HG03378 (cell line): ENCODE measurements at regions not wholly inside any gene's neighbourhood (a gene's known extent, or its start where the extent isn't known, plus 50 kb on each side); places are given as distances from the start of the nearest gene placed in this dataset.
"Not testable (repeated sequence)": the region's sequence is repeated elsewhere in the genome, so short reads cannot be mapped to it uniquely, and the experiment has no call there.

ENCODE experiments used
- ATAC-seq: cut with Tn5 transposase; IDR thresholded peaks from one replicate; pipeline ENCODE4 v1.9.1; 2021; ENCODE audit warnings: mild to moderate bottlenecking, moderate library complexity; ENCODE audit not compliant: unreplicated experiment

GRCh38 chr6:112920994-112921393, 573.9 kb downstream of the RFPL4B start:
- no peak for ATAC-seq

- ATAC-seq: no peak
Observed at GRCh38 chr6:112923940-112924587, 576.9 kb downstream of the RFPL4B start.

DNA sequence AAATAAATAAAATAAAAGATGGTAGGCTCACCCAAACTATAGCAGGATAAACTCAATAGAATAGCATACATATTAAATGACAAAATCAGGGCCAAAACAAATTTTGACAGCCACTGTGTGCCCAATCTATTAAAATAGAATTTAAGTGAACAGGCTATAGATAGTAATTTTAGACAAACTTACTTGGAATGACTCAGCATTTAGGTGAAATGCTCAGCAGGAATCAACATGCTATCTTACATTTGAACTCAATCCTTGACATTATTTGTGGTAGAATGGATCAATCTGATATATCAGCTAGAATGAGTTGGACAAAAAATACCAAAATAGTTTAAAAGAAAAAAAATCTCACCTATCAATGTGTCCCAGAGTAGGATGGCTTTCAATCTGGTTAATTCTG, 578.6 kb downstream of the RFPL4B start:
- ATAC-seq: no peak

- no peak for ATAC-seq
Observed at GRCh38 chr6:112927641-112928320, 580.7 kb downstream of the RFPL4B start.

GRCh38 chr6:112929641-112930040, 582.5 kb downstream of the RFPL4B start:
- ATAC-seq: no peak

DNA sequence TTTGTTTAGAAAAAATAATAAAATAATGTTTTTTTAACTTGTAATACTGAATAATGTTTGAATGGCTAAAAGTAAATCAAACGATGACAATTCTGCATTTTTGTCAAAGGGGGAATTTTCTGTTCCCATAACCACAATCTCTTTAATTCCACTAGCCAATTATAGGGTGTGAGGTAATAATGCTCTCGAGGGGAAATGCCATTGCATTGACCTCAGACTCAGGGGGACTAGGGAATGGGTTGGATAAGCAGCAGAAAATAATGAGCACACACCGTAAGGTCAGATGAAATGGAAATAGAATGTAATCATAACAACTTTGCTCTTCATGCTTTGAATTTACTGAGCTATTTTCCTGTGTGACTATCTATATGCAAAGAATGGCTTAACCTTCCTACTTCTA, 584.7 kb downstream of the RFPL4B start:
- ATAC-seq: no peak

DNA sequence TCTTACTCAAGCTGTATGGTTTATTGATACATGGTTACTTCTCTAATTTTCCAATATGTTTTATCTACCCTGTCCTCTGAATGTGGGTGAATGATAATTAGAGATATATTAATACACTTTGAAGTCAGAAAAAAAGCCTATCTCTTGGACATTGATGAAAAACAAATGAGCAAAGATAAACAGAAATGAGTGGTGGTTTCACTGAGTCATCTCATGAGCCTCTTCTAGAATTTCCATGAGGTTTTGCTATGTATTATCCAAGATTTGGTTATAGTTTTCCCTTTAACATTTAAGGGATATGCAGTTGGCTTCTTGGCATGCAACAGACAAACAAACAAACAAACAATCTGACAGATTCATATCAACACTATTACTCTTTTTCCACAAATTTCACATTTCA, 586.8 kb downstream of the RFPL4B start:
- no peak for ATAC-seq

DNA sequence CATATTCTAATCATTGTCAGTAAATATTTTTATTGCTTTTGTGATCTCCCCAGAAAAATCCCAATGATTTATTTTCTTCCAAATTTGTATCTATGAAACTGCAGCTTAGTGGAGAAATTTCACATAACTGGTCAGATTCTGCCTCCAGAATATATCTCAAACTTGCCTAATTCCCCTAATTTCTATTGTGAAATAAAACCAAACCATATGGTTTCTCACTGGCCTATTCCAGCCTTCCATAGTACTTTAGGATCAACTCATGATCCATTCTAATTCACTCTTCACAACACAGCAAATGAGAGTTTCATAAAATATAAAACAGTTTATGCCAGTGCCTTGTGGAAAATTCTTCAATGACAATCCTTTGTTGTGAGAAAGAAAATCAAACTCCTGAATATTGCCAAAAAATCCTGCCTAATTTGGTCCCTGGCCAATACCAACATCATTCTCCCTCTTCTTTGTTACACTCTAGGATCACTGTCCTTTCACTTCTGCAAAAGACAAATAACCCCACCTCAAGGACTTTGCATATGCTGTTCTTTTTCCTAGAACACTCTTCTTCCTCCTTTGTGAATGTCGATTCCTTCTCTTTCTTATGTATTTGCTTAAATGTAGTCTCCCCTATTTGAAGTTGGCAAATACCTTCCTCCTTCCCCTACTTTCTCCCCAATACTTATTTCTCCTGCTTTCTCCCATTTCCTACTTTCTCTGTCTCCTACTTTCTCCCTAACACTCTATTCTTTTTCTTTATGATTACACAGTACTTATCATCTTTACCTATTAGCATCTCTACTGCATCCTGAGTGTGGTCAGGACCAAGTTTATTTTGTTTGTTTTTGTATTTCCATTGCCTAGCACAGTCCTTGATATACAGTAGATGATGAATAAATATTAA, 587.5 kb downstream of the RFPL4B start:
- ATAC-seq: no peak

DNA sequence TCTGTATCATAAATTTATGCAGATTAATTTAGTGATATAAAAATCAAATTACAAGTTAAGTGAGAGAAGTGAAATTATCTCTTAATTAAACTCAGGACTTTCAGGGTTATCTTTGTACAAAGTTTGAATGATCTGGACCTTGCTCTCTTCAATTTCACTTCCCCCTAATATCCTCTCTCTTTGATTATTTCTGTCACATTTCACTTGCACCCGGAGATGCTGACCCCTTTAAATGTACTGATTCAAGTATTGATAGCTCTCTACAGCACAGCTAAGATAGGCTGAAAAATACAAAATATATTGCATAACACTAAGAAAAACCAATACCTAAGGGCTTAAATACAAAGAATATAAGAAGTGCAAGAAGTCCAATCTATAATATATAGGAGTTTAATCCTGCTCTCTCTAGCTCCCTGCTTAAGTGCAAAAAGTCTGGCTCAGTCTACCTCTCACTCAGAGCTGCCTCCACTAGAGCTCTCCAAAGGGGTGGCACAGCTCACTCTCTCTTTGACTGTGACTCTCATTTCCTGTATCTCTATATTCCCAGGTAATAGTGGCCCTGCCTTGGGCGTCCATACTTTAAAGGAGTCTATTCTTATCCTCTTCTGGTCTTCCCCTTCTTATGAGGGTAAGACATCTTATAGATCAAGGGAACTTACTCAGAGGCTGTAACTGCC, 588.4 kb downstream of the RFPL4B start:
- no peak for ATAC-seq

DNA sequence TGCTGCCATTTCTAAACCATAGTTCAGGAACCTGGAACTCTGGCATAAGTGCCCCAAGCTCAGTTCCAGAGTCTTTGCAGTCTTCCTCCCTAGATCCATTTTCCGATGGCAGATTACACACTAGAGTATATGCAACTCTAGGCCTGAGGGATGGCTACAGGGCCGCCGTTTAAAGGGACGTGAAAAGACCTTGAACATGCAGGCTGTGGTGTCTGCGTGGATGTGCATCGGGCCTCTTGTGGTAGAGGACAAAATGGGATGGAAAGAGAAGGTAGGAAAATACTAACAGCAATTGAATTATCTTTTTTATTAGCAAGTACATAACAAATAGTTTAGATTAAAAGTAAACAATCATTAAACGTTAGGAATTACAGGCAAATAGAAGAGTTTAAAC, 588.9 kb downstream of the RFPL4B start:
- ATAC-seq: no peak

DNA sequence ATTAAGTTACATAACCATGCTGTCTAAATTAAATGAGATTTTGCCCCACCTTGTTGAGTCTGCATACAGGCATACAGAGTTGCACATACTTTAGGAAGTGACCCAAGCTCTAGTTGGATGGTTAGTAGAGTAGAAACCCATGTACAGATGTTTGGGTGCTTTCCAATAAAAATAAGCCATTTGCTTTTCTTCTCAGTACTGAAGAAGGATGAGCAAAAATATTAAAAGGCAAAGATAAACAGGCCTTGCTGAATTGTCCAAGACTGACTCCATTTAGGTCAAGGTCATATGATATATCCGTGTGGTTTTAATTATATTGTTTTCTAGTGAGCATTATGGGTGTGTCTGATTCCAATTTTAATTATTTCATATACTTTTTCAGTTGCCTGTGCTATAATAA, 589.4 kb downstream of the RFPL4B start:
- ATAC-seq: no peak

DNA sequence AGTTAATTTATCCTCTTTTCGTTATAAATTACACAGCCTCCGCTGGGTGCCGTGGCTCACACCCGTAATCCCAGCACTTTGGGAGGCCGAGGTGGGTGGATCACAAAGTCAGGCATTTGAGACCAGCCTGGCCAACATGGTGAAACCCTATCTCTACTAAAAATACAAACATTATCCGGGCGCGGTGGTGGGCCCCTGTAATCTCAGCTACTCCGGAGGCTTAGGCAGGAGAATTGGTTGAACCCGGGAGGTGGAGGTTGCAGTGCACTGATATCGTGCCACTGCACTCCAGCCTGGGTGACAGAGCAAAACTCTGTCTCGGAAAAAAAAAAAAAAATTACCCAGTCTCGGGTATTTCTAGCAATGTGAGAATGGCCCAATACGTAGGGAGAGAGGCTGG, 590.6 kb downstream of the RFPL4B start:
- not testable (repeated sequence) for ATAC-seq

- ATAC-seq: no peak
Observed at GRCh38 chr6:112938650-112939049, 591.5 kb downstream of the RFPL4B start.

- ATAC-seq: no peak
Observed at GRCh38 chr6:112939563-112939962, 592.4 kb downstream of the RFPL4B start.

DNA sequence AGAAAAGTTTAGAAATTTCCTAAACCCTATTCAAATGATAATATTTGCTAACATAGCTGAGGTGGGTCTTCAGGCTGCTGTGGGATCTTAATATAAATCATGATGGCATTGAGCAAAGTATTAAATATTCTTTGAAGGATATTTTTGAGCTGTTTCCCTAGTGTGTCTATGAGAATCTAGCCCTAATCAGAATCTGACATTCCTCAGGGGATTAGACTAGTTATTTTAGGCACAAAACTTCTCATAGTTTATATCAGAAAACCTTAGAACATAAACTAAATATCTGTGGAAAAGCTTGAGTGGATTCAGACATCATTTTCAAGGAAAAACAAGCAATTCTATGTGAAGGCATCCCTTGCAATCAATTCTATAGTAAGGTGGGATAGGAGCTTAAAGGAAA, 594.5 kb downstream of the RFPL4B start:
- no peak for ATAC-seq

- no peak for ATAC-seq
Observed at GRCh38 chr6:112946051-112946450, 598.9 kb downstream of the RFPL4B start.

GRCh38 chr6:112947507-112947906, 600.4 kb downstream of the RFPL4B start:
- no peak for ATAC-seq

DNA sequence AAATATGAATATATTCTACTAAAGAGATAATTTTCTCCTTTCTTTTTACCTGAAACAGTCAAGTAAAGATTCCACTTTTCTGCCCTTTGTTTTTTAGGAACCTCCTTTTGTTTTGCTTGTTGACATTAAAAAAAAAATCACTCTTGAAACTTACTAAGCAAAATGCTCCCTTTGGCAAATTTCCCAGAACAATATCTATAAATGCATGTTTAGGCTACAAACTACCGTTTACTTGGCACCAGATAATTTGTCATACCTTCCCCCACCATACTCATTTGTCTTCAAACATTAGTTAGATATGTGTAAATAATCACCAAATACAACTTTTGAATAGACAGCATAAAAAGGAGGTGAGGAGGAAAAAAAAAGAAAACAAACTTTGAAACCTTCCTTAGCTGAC, 604.7 kb downstream of the RFPL4B start:
- no peak for ATAC-seq

DNA sequence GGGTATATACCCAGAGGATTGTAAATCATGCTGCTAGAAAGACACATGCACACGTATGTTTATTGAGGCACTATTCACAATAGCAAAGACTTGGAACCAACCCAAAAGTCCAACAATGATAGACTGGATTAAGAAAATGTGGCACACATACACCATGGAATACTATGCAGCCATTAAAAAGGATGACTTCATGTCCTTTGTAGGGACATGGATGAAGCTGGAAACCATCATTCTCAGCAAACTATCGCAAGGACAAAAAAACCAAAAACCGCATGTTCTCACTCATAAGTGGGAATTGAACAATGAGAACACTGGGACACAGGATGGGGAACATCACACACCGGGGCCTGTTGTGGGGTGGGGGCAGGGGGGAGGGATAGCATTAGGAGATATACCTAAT, 608.6 kb downstream of the RFPL4B start:
- not testable (repeated sequence) for ATAC-seq

DNA sequence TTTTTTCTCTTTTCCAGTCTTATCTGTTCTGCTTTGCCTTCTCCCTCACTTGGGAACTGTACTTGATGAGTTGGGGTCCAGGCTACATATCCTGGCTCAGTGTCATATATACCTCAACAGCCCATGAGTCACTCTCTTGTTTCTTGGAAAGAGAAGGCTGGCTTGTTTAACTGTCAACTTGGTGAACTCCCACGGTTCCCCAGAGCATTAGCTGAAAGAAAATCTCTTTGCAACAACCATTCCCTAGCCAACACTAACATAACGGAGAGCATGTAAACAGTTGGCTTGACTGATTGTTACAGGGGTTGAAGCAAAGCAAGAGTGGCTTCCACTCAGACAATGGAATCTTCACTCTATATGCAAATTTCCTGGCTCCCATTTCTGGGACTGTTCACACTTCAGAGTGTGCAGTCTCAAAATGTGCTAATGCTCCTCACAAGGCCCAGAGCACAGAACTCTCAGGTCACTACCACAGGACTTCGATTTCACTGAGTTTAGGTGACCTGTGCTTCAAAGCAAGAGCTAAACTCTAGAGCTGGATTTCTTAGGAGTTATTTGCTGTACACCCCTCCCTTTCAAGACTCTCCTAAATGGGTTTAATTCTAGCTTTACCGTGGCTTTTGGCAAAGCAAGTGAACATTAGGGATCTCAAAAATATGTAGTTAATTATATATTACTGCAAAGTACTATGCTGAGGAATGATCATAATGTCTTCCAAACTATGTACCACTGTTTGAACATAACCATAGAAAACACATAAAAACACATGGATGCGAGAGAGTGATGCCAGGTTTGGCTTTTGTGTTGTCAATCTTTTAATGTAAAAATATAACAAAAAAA, 609.8 kb downstream of the RFPL4B start:
- ATAC-seq: no peak
